HG03175 (cell line): ENCODE measurements at regions not wholly inside any gene's neighbourhood (a gene's known extent, or its start where the extent isn't known, plus 50 kb on each side); places are given as distances from the start of the nearest gene placed in this dataset.
"Not testable (repeated sequence)": the region's sequence is repeated elsewhere in the genome, so short reads cannot be mapped to it uniquely, and the experiment has no call there.

Experiments
- ATAC-seq: cut with Tn5 transposase; IDR thresholded peaks from one replicate; pipeline ENCODE4 v1.9.1; 2021; ENCODE audit warnings: mild to moderate bottlenecking, moderate library complexity; ENCODE audit not compliant: unreplicated experiment

GRCh38 chr10:90226517-90226916, 525.1 kb downstream of the KIF20B start:
- no peak for ATAC-seq

GRCh38 chr10:90227217-90227656, 525.8 kb downstream of the KIF20B start:
- no peak for ATAC-seq

GRCh38 chr10:90227786-90228185, 526.4 kb downstream of the KIF20B start:
- no peak for ATAC-seq

- no peak for ATAC-seq
These were observed 528.1 kb downstream of the KIF20B start for GRCh38 chr10:90229486-90229885.

GRCh38 chr10:90233805-90234204, 532.4 kb downstream of the KIF20B start:
- ATAC-seq = not testable (repeated sequence)

- ATAC-seq = no peak
These were observed 544.2 kb downstream of the KIF20B start for GRCh38 chr10:90245623-90246022.

GRCh38 chr10:90250784-90251183, 549.4 kb downstream of the KIF20B start:
- not testable (repeated sequence) for ATAC-seq

- ATAC-seq = no peak
These were observed 568.3 kb downstream of the KIF20B start for GRCh38 chr10:90269699-90270098.

- no peak for ATAC-seq
These were observed 573.5 kb downstream of the KIF20B start for GRCh38 chr10:90274721-90275468.

GRCh38 chr10:90276894-90277475, 575.6 kb downstream of the KIF20B start:
- ATAC-seq = no peak

GRCh38 chr10:90286406-90286805, 571.4 kb downstream of the HTR7 start:
- ATAC-seq = no peak

- ATAC-seq = no peak
These were observed 570.9 kb downstream of the HTR7 start for GRCh38 chr10:90286941-90287340.

GRCh38 chr10:90288391-90288933, 569.4 kb downstream of the HTR7 start:
- ATAC-seq = peak; percentile 21

GRCh38 chr10:90289037-90289436, 568.8 kb downstream of the HTR7 start:
- ATAC-seq = peak; percentile 70

- no peak for ATAC-seq
These were observed 564.2 kb downstream of the HTR7 start for GRCh38 chr10:90293616-90294015.

- not testable (repeated sequence) for ATAC-seq
These were observed 562.9 kb downstream of the HTR7 start for GRCh38 chr10:90294821-90295540.

- not testable (repeated sequence) for ATAC-seq
These were observed 555.8 kb downstream of the HTR7 start for GRCh38 chr10:90302031-90302430.

- no peak for ATAC-seq
These were observed 554.9 kb downstream of the HTR7 start for GRCh38 chr10:90302758-90303481.

- ATAC-seq = no peak
These were observed 553.3 kb downstream of the HTR7 start for GRCh38 chr10:90304533-90304932.

- no peak for ATAC-seq
These were observed 551.7 kb downstream of the HTR7 start for GRCh38 chr10:90306187-90306586.

- no peak for ATAC-seq
These were observed 549.6 kb downstream of the HTR7 start for GRCh38 chr10:90308223-90308622.
